ENCODE measurements at regions not wholly inside any gene's neighbourhood (a gene's known extent, or its start where the extent isn't known, plus 50 kb on each side); places are given as distances from the start of the nearest gene placed in this dataset.

- TF ChIP-seq CTCF (IDR thresholded peaks at IDR 0.05) = no peak
Observed at GRCh38 chr9:16058131-16058549, 505.3 kb downstream of the CCDC171 start.

- no peak for TF ChIP-seq CTCF (IDR thresholded peaks at IDR 0.05)
Observed at GRCh38 chr9:16060436-16061129, 507.7 kb downstream of the CCDC171 start.

- TF ChIP-seq CTCF (IDR thresholded peaks at IDR 0.05) = no peak
Observed at GRCh38 chr9:16062542-16063240, 509.8 kb downstream of the CCDC171 start.

- TF ChIP-seq CTCF (IDR thresholded peaks at IDR 0.05) = no peak
Observed at GRCh38 chr9:16063241-16063591, 510.4 kb downstream of the CCDC171 start.

- no peak for TF ChIP-seq CTCF (IDR thresholded peaks at IDR 0.05)
Observed at GRCh38 chr9:16064771-16065170, 511.9 kb downstream of the CCDC171 start.

- TF ChIP-seq CTCF (IDR thresholded peaks at IDR 0.05) = no peak
Observed at GRCh38 chr9:16068476-16068875, 515.6 kb downstream of the CCDC171 start.

- TF ChIP-seq CTCF (IDR thresholded peaks at IDR 0.05) = no peak
Observed at GRCh38 chr9:16069249-16069648, 516.4 kb downstream of the CCDC171 start.
